GM19239 (cell line): ENCODE measurements at regions not wholly inside any gene's neighbourhood (a gene's known extent, or its start where the extent isn't known, plus 50 kb on each side); places are given as distances from the start of the nearest gene placed in this dataset.
"Not testable (repeated sequence)": the region's sequence is repeated elsewhere in the genome, so short reads cannot be mapped to it uniquely, and the experiment has no call there.

Experiments used
- DNase-seq: peaks from one replicate; pipeline ENCODE4 v3.0.0; 2011; ENCODE audit warnings: low spot score; ENCODE audit not compliant: insufficient read length
- FAIRE-seq: peaks from 2 replicates; lab custom pipeline; 2011; peaks lifted over from hg19 to GRCh38; lab: Jason Lieb, UNC

- DNase-seq, result no peak
- FAIRE-seq, result no peak
Measured at GRCh38 chr12:107826276-107826675, 51.8 kb downstream of the ASCL4 start.

GRCh38 chr12:107829271-107829670, 54.8 kb downstream of the ASCL4 start:
- no peak for FAIRE-seq
- no peak for DNase-seq

GRCh38 chr12:107832441-107832840, 57.9 kb downstream of the ASCL4 start:
- no peak for DNase-seq
- no peak for FAIRE-seq

DNA sequence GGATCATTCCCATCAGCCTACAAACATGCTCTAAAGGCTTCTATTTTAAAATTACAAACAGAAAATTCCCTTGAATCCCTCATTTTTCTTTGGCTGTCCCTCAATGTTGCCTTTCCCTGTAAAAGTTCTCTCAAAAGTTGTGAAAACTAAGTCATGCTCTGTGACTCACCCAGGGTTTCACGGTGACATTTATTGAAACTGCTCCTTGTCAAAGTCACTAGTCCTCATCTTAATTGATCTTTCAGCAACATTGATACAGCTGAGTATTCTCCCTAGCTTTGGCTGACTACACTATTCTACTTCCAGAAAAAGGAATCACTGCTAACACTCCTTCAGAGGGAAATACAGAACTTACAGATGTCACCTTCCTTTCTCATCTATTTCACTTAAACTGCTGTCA, 65.7 kb downstream of the ASCL4 start:
- no peak for FAIRE-seq

DNA sequence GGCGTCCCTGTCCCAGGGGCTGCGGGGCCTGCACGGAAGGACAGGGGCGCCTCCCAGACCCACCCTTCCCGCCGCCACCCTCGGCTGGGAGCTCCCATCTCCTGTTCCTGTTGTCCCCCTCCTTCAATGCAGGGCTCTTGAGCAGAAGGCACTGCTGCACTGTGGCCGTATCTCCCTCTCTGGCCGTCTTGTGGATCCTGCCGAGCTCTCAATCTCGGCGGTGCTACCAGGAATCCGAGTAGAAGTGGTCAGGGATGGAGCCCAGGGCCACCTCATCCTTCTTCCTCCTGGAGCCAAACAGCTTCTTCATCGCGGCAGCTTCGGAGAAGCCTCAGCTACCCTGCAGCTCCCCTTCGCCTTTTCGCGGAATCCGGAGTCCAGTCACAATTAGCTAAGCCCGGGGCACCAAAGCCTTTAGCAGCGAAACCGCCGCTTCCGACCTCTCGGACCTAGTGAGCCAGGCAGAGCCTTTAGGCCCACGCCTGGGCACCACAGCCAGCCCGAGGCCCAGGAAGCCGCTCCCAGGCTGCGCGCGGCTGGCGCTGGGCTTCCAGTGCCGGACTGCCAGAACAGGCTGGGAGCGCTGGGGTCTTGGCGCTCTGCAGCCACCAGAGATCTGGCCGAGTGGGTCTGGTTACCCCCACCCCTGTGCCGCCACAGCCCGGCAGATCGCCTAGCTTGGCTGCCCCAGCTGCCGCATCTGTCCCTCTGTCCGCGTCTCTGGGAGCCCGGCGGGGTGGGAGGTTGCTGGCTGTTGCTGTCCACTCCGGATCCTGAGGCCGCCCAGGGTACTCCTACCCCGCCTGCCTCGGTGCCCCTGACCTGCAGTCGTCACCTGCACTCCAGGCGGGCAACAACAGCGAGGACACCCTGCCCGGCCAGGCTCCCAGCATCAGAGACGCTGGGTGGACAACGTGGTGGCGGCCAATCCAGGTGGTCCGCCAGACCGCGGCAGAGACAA, 69.1 kb downstream of the ASCL4 start:
- FAIRE-seq, result no peak
- DNase-seq, result no peak

More for the DNA sequence above, 65.7 kb downstream of the ASCL4 start:
- no peak for DNase-seq

GRCh38 chr12:107844312-107844921, 69.9 kb downstream of the ASCL4 start:
- DNase-seq (no peak), FAIRE-seq (no peak)

DNA sequence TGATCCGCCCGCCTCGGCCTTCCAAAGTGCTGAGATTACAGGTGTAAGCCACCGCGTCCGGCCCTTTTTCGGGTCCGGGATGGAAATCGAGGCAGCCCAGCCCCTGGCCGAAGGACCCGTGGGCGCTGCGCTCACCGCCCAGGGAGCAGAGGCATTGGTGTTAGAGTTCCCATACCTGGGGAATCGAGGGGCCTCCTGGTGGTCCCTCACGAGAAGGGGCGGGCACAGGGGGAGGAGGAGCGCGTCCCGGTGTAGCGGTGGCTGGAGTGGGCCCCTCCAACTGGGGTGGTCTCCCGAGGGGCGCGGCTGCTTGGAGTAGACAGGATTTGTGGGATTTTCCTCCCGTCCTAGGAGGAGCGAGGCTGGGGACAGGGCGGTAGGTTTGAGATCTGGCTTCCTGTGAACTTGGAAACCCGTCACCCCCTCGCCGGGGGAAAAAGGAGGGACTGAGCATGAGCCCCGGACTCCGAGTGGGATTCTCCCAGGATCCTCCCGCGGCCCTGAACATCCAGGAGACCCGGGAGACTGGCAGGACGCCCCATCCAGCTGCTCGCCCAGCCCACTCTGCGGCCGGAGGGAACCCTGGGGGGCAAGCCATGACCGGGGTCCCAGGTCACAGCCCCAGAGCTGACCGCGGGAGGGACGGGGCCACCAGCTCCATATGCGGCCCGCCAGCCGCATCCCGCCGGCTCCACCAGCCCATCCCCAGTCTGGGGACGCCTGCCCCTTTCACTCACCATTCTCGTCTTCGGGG, 70.9 kb downstream of the ASCL4 start:
- no peak for FAIRE-seq
- DNase-seq, result no peak

GRCh38 chr12:107845980-107846659, 71.6 kb downstream of the ASCL4 start:
- DNase-seq, result no peak
- FAIRE-seq, result no peak

- no peak for DNase-seq
- FAIRE-seq, result no peak
Measured at GRCh38 chr12:107847430-107847829, 72.9 kb downstream of the ASCL4 start.

GRCh38 chr12:107847830-107848229, 73.3 kb downstream of the ASCL4 start:
- DNase-seq (no peak), FAIRE-seq (no peak)

DNA sequence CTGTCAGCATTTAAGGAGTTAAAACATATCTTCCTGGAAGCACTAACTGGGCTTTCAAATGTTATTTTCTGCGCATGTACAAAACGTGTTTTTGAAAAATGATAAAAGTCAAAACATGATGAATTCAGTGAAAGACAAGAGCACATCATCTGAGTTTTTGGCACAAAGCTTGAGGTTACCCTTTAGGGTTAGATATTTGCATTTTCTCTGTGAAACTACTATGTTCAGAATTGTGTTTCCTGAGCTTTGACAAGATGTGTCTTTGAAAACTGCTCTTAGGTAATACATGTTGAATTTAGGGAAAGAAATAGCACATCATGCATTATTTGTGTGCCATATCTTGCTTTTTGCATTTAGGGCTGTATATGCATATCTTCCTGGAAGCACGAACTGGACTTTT, 79.0 kb downstream of the ASCL4 start:
- DNase-seq, result no peak
- no peak for FAIRE-seq

- DNase-seq (no peak), FAIRE-seq (no peak)
Measured at GRCh38 chr12:107855471-107855870, 81.0 kb downstream of the ASCL4 start.

- DNase-seq (no peak), FAIRE-seq (no peak)
Measured at GRCh38 chr12:107856096-107856495, 81.6 kb downstream of the ASCL4 start.

DNA sequence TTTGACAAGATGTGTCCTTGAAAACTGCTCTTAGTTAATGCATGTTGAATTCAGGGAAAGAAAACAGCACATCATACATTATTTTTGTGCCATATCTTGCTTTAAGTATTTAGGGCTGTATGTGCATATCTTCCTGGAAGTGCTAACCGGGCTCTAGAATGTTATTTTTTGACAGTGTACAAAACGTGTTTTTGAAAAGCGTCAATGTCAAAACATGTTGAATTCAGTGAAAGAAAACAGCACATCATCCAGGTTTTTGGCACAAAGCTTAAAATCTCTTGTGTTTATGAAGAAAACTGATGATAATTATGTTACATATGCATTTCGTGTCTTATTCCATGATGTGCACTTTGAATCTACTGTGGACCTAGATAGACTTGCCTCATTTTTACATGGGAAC, 82.7 kb downstream of the ASCL4 start:
- no peak for FAIRE-seq
- DNase-seq, result no peak

- DNase-seq (no peak), FAIRE-seq (no peak)
Measured at GRCh38 chr12:107859367-107859766, 84.9 kb downstream of the ASCL4 start.

- FAIRE-seq, result no peak
- DNase-seq, result no peak
Measured at GRCh38 chr12:107864235-107864634, 89.7 kb downstream of the ASCL4 start.

GRCh38 chr12:107864727-107865126, 90.2 kb downstream of the ASCL4 start:
- not testable (repeated sequence) for FAIRE-seq, DNase-seq

GRCh38 chr12:107873223-107873622, 98.7 kb downstream of the ASCL4 start:
- DNase-seq (no peak), FAIRE-seq (no peak)

DNA sequence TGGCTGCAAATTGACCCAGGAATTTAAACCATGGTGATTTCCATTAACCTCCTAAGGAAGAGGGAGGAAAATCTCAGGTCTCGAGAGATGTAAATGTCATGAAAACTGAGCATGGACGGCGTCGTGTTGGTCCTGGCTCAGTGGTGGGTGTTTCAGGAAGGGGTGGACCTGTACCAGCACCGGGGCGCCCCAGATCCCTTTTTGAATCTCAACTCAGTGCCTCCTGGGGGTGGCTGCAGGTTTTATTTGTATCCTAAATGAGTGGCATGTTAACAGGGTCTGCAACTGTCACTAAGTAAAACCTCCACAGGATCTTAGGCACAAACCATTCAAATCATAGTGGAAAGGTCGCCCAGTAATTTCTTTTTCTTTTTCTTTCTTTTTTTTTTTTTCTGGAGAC, 101.3 kb downstream of the ASCL4 start:
- FAIRE-seq, result no peak

More for the DNA sequence above, 101.3 kb downstream of the ASCL4 start:
- DNase-seq, result no peak
